ENCODE measurements at regions not wholly inside any gene's neighbourhood (a gene's known extent, or its start where the extent isn't known, plus 50 kb on each side); places are given as distances from the start of the nearest gene placed in this dataset.
"Not testable (repeated sequence)": the region's sequence is repeated elsewhere in the genome, so short reads cannot be mapped to it uniquely, and the experiment has no call there.

GRCh38 chr18:10131081-10131459, 217.3 kb downstream of the VAPA start:
- DNase-seq: no peak
- H3K4me1 ChIP-seq: peaks cover 6 to 10% of the 10 kb centered on the region in 2 donors

GRCh38 chr18:10131460-10132395, 217.9 kb downstream of the VAPA start:
- H3K36me3 ChIP-seq: no peaks in the 10 kb centered on the region

More at GRCh38 chr18:10131081-10131459, 217.3 kb downstream of the VAPA start:
- whole genome bisulfite sequencing, 2 donors: 88 to 89% methylated on average over 4 of the region's 4 CpGs
- intact Hi-C loops (cut with DNase I): no loop called here
- H3K4me3 ChIP-seq (replicated peaks in 1 of 3): no peak overlapping the region
- no peaks in the 10 kb centered on the region for H3K9me3 ChIP-seq
- H3K27me3 ChIP-seq: no peaks in the 10 kb centered on the region
- no peak for TF ChIP-seq CTCF (IDR thresholded peaks at IDR 0.05)
- no peak for TF ChIP-seq POLR2A (IDR thresholded peaks at IDR 0.05)
- no peak overlapping the region for H3K27ac ChIP-seq
- H3K36me3 ChIP-seq: no peaks in the 10 kb centered on the region

GRCh38 chr18:10133516-10133915, 219.7 kb downstream of the VAPA start:
- no peak overlapping the region for H3K27ac ChIP-seq
- H3K4me1 ChIP-seq: peaks cover 6 to 10% of the 10 kb centered on the region in 2 donors
- no peaks in the 10 kb centered on the region for H3K9me3 ChIP-seq
- H3K27me3 ChIP-seq: no peaks in the 10 kb centered on the region
- H3K4me3 ChIP-seq (replicated peaks in 1 of 3): no peak overlapping the region
- TF ChIP-seq POLR2A (IDR thresholded peaks at IDR 0.05) (no peak), CTCF (IDR thresholded peaks at IDR 0.05) (no peak)
- DNase-seq: no peak
- H3K36me3 ChIP-seq: no peaks in the 10 kb centered on the region
- intact Hi-C loops (cut with DNase I): no loop called here
- WGBS, 2 donors: 91 to 100% methylated on average over 2 of the region's 2 CpGs

More at GRCh38 chr18:10131460-10132395, 217.9 kb downstream of the VAPA start:
- TF ChIP-seq CTCF (IDR thresholded peaks at IDR 0.05): no peak
- TF ChIP-seq POLR2A (IDR thresholded peaks at IDR 0.05): no peak
- DNase-seq: peak; percentile 22 to 23
- H3K27me3 ChIP-seq: no peaks in the 10 kb centered on the region
- H3K27ac ChIP-seq: no peak overlapping the region
- intact Hi-C loops (cut with DNase I): no loop called here
- WGBS, 2 donors: 12 to 19% methylated on average over 21 to 26 of the region's 48 CpGs
- peaks cover 6 to 10% of the 10 kb centered on the region in 2 donors for H3K4me1 ChIP-seq
- H3K9me3 ChIP-seq: no peaks in the 10 kb centered on the region
- H3K4me3 ChIP-seq (replicated peaks in 1 of 3): peak overlapping the region in 2 of 3 donors; percentile 8 to 27

GRCh38 chr18:10134204-10134603, 220.4 kb downstream of the VAPA start:
- WGBS, 2 donors: 91% methylated on average over 14 of the region's 14 CpGs
- Histone ChIP-seq H3K4me1 (peaks cover 6 to 10% of the 10 kb centered on the region in 2 donors), H3K4me3 (replicated peaks in 1 of 3) (no peak overlapping the region), H3K36me3 (no peaks in the 10 kb centered on the region), H3K27ac (no peak overlapping the region), H3K27me3 (no peaks in the 10 kb centered on the region), H3K9me3 (no peaks in the 10 kb centered on the region)
- intact Hi-C loops (cut with DNase I): no loop called here
- TF ChIP-seq POLR2A (IDR thresholded peaks at IDR 0.05) (no peak), CTCF (IDR thresholded peaks at IDR 0.05) (no peak)
- no peak for DNase-seq

- H3K4me1 ChIP-seq: peaks cover 6 to 10% of the 10 kb centered on the region in 2 donors
- H3K36me3 ChIP-seq; intact Hi-C loops (cut with DNase I); H3K27me3 ChIP-seq; DNase-seq; H3K9me3 ChIP-seq; H3K27ac ChIP-seq; H3K4me3 ChIP-seq (replicated peaks in 1 of 3): not testable (repeated sequence)
- WGBS, 2 donors: 100% methylated on average over 2 of the region's 3 CpGs
These were observed 220.9 kb downstream of the VAPA start for GRCh38 chr18:10134749-10135148.
